Testis (tissue), 2 donors: ENCODE measurements at regions not wholly inside any gene's neighbourhood (a gene's known extent, or its start where the extent isn't known, plus 50 kb on each side); places are given as distances from the start of the nearest gene placed in this dataset.

ENCODE experiments used
- DNase-seq: peaks from one replicate; pipeline ENCODE4 v3.0.0-alpha.2; 2019
- H3K27ac ChIP-seq, 2 donors: fragments of 200-600 bp; sonication (generic); one replicate each; pipeline ENCODE4 v1.5.1; 2019
- H3K27me3 ChIP-seq: fragments of 200-600 bp; sonication (generic); one replicate; pipeline ENCODE4 v1.5.1; 2019
- H3K36me3 ChIP-seq: fragments of 200-600 bp; sonication (generic); one replicate; pipeline ENCODE4 v1.5.1; 2017; ENCODE audit warnings: low read depth; ENCODE audit errors: missing control alignments
- H3K4me1 ChIP-seq: fragments of 200-600 bp; sonication (generic); one replicate; pipeline ENCODE4 v1.5.1; 2019
- H3K4me3 ChIP-seq, 2 donors: fragments of 200-600 bp; sonication (generic); one replicate each; pipeline ENCODE4 v1.5.1; 2017 to 2019
- H3K9me3 ChIP-seq: fragments of 200-600 bp; sonication (generic); one replicate; pipeline ENCODE4 v1.5.1; 2017
- CTCF ChIP-seq, 3 experiments: fragments of 450-650 bp in 2 of 3; fragments of 200-600 bp in 1 of 3; sonication (generic) in 1 of 3; IDR thresholded peaks; one replicate each; pipeline ENCODE4 v1.5.1; 2016 to 2019; ENCODE audit warnings: antibody characterized with exemption in 3 of 3, mild to moderate bottlenecking in 2 of 3, moderate library complexity in 1 of 3
- POLR2A ChIP-seq: fragments of 450-650 bp; IDR thresholded peaks from one replicate; pipeline ENCODE4 v1.6.1; 2017; ENCODE audit warnings: antibody characterized with exemption, mild to moderate bottlenecking, moderate library complexity
- WGBS, 2 donors: methylation state at CpG; one replicate each; pipeline ENCODE4 v1.1.5; 2018; 5-methylcytosine and 5-hydroxymethylcytosine counted together
- intact Hi-C: fragments of 100-400 bp; cut with DNase I; formaldehyde crosslinking; loops from one replicate; pipeline ENCODE4 v1.15.1; 2023; ENCODE audit warnings: low total_unique reads

DNA sequence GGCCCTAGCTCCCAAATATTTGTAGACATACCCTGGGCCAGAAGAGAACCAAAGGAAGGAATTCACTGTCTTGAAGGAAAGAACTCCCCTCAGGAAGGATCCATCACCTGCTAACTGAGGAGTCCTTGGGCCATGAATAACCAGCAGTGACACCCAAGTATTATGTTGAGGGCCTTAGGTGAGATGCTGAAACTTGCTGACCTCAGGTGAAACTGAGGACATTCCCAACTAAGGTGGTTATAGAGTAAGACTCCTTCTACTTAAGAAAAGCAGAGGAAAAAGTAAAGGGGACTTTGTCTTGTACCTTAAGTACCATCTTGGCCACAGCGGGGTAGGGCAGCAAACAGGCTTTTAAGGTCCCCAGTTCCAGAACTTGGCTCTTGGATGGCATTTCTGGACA, 491.7 kb downstream of the C6orf118 start:
- Histone ChIP-seq H3K27me3 (no peaks in the 10 kb centered on the region), H3K27ac (no peak overlapping the region), H3K9me3 (no peaks in the 10 kb centered on the region), H3K4me1 (no peaks in the 10 kb centered on the region), H3K36me3 (no peaks in the 10 kb centered on the region), H3K4me3 (no peak overlapping the region)
- intact Hi-C loops = no loop called here
- no peak for DNase-seq
- 92 to 94% methylated on average over 1 of the region's 1 CpG for WGBS, 2 donors
- TF ChIP-seq CTCF (IDR thresholded peaks at IDR 0.05) = no peak

DNA sequence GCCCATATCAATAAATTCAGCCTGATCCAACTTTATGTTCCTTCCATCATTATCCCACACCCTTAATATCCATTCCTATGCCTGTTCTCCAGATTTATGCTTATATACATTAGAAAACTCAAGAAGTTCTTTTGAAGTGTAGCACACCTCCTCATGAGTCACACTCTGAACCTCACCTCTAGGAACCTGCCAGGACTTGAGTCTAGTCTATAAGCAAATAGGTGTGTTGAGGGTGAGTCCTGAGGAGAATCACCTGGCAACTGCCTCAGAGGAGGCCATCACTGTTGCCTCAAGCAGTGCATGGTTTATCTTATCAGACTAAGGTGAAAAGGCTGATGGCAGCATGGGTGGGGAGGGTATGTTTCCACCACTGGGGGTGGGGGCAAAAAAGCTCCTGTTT, 496.7 kb downstream of the C6orf118 start:
- intact Hi-C loops = no loop called here
- Histone ChIP-seq H3K9me3 (no peaks in the 10 kb centered on the region), H3K27me3 (no peaks in the 10 kb centered on the region), H3K4me1 (no peaks in the 10 kb centered on the region), H3K36me3 (no peaks in the 10 kb centered on the region), H3K4me3 (no peak overlapping the region), H3K27ac (no peak overlapping the region)
- TF ChIP-seq POLR2A (no peak), CTCF (IDR thresholded peaks at IDR 0.05) (no peak)
- no peak for DNase-seq

- no peaks in the 10 kb centered on the region for H3K9me3 ChIP-seq
- no peaks in the 10 kb centered on the region for H3K36me3 ChIP-seq
- H3K4me3 ChIP-seq = no peak overlapping the region
- H3K27me3 ChIP-seq = no peaks in the 10 kb centered on the region
- intact Hi-C loops = no loop called here
- TF ChIP-seq POLR2A = no peak
- 57 to 69% methylated on average over 2 of the region's 2 CpGs for WGBS, 2 donors
- DNase-seq = no peak
- H3K4me1 ChIP-seq = no peaks in the 10 kb centered on the region
- H3K27ac ChIP-seq = no peak overlapping the region
These were observed 502.3 kb downstream of the C6orf118 start for GRCh38 chr6:164807125-164807524.

GRCh38 chr6:164795056-164795815, 514.2 kb downstream of the C6orf118 start:
- WGBS, 2 donors = 69 to 73% methylated on average over 9 of the region's 9 CpGs
- DNase-seq = no peak
- Histone ChIP-seq H3K4me3 (no peak overlapping the region), H3K9me3 (no peaks in the 10 kb centered on the region), H3K36me3 (no peaks in the 10 kb centered on the region), H3K27me3 (no peaks in the 10 kb centered on the region), H3K4me1 (no peaks in the 10 kb centered on the region), H3K27ac (no peak overlapping the region)
- intact Hi-C loops = no loop called here
- no peak for TF ChIP-seq POLR2A
- no peak for TF ChIP-seq CTCF (IDR thresholded peaks at IDR 0.05)

- H3K9me3 ChIP-seq = no peaks in the 10 kb centered on the region
- TF ChIP-seq CTCF (IDR thresholded peaks at IDR 0.05) (no peak), POLR2A (no peak)
- H3K27me3 ChIP-seq = no peaks in the 10 kb centered on the region
- no peak overlapping the region for H3K4me3 ChIP-seq
- no peaks in the 10 kb centered on the region for H3K4me1 ChIP-seq
- intact Hi-C loops = no loop called here
- no peak for DNase-seq
- 73 to 80% methylated on average over 1 of the region's 1 CpG for WGBS, 2 donors
- H3K27ac ChIP-seq = no peak overlapping the region
- H3K36me3 ChIP-seq = no peaks in the 10 kb centered on the region
These were observed 516.7 kb downstream of the C6orf118 start for GRCh38 chr6:164792666-164793065.
